Astrocyte of the spinal cord (primary cell): ENCODE measurements at regions not wholly inside any gene's neighbourhood (a gene's known extent, or its start where the extent isn't known, plus 50 kb on each side); places are given as distances from the start of the nearest gene placed in this dataset.

Experiments
- DNase-seq: peaks from one replicate; pipeline ENCODE4 v3.0.0; 2011; ENCODE audit warnings: low read depth, low spot score
- H3K4me3 ChIP-seq: 2 replicates; pipeline ENCODE4 v1.5.1; 2011; ENCODE audit warnings: low read depth, mild to moderate bottlenecking, low read length, moderate library complexity
- in situ Hi-C: cut with HindIII; loops from 2 replicates; pipeline ENCODE4 v1.10.0; 2017; ENCODE audit warnings: low sequenced_read_pairs
- TF ChIP-seq, protein P1 (sequence below): IDR thresholded peaks from 2 replicates; pipeline ENCODE4 v1.5.1; 2012; ENCODE audit warnings: low read depth, mild to moderate bottlenecking, low read length, inconsistent platforms

DNA sequence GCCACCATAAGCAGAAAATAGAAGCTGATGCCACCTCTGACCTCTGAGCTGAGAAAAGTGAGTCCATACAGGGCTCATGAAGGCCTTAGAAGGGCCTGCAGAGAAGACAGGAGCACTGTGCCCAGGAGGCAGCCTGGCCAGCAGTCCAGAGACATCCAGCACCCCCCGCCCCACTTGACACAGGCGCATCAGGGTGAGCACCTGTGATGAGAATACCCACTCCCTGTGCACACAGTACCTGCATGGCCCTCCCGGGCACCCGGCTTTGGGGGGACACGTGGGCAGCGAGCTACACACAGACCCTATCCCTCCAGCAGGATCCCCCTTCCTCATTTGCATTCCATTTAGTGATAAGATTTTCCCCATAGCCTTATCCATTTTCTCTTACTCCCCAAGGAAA lies 63.6 kb upstream of the NSMCE3 start:
- no peak overlapping the region for H3K4me3 ChIP-seq
- in situ Hi-C loops, result no loop called here
- TF ChIP-seq, protein P1, sequence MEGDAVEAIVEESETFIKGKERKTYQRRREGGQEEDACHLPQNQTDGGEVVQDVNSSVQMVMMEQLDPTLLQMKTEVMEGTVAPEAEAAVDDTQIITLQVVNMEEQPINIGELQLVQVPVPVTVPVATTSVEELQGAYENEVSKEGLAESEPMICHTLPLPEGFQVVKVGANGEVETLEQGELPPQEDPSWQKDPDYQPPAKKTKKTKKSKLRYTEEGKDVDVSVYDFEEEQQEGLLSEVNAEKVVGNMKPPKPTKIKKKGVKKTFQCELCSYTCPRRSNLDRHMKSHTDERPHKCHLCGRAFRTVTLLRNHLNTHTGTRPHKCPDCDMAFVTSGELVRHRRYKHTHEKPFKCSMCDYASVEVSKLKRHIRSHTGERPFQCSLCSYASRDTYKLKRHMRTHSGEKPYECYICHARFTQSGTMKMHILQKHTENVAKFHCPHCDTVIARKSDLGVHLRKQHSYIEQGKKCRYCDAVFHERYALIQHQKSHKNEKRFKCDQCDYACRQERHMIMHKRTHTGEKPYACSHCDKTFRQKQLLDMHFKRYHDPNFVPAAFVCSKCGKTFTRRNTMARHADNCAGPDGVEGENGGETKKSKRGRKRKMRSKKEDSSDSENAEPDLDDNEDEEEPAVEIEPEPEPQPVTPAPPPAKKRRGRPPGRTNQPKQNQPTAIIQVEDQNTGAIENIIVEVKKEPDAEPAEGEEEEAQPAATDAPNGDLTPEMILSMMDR, result no peak
- no peak for DNase-seq

DNA sequence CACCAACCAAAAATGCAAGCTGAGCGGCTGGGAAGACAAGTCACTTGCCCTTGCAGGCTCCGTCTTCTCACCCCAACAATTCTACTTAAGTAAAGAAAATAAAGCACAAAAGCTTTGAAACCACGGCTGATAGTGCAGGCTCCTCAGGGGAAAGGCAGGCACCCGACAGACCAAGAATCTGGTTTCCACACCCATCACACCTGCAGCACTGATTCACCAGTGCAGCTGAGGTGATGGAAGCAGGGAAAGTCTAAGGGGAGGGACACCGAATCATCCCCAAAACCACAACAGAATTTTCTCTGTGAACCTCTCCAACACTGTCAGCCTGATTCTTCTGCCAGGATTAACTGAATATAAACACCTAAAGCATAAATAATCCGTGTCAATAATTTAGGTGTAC lies 62.0 kb upstream of the NSMCE3 start:
- no peak for DNase-seq
- no peak overlapping the region for H3K4me3 ChIP-seq
- TF ChIP-seq, protein P1, result no peak
- in situ Hi-C loops, result no loop called here

DNA sequence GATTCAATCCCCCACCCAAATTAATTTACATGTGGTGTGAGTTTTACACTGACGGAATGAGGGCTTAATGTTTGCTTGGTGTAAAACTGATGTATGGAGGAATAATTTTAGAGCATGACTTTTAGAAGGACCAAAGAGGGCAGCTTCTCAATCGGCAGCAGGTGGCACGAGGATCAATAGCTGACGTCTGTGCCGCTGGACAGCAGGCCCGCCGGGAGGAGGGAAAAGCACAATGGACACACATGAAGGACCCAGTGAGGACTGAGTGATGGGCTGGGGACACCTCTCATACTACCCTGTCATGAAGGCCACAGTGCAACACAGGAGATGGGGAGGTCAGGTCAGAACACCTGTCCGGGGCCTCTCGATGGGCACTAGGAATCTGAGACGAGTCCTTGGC lies 61.4 kb upstream of the NSMCE3 start:
- in situ Hi-C loops, result no loop called here
- TF ChIP-seq, protein P1, result no peak
- no peak overlapping the region for H3K4me3 ChIP-seq
- no peak for DNase-seq

- peak; percentile 28 for DNase-seq
- H3K4me3 ChIP-seq, result no peak overlapping the region
- in situ Hi-C loops, result no loop called here
- TF ChIP-seq, protein P1, result no peak
Measured at GRCh38 chr15:29324746-29325145, 55.1 kb upstream of the NSMCE3 start.

DNA sequence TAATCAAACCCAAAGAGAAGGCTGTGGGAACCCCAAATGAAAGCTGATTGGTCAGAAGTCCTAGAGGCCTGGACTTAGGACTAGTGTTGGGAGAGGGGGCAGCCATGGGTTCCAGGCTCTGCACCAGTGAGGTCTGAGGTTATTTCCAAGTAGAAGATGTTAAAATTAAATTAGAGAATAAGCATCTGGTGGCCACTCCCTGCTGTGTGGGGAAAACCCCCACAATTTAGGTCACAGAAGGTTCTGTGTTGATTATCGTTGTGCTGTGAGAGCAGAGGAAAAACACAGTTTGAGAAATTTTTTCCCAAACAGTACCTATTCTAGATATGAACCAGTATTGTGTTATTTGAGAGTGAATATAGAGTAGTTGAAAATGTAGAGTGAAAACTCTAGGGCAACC lies 53.9 kb upstream of the NSMCE3 start:
- in situ Hi-C loops, result no loop called here
- TF ChIP-seq, protein P1, result no peak
- no peak overlapping the region for H3K4me3 ChIP-seq
- DNase-seq, result no peak

- no peak for DNase-seq
- H3K4me3 ChIP-seq, result no peak overlapping the region
- in situ Hi-C loops, result no loop called here
- TF ChIP-seq, protein P1, result no peak
Measured at GRCh38 chr15:29322415-29322814, 52.8 kb upstream of the NSMCE3 start.

GRCh38 chr15:29320420-29320819 lies 50.8 kb upstream of the NSMCE3 start:
- H3K4me3 ChIP-seq, result no peak overlapping the region
- TF ChIP-seq, protein P1, result no peak
- DNase-seq, result no peak
- in situ Hi-C loops, result no loop called here
